ENCODE measurements at regions not wholly inside any gene's neighbourhood (a gene's known extent, or its start where the extent isn't known, plus 50 kb on each side); places are given as distances from the start of the nearest gene placed in this dataset.
"Not testable (repeated sequence)": the region's sequence is repeated elsewhere in the genome, so short reads cannot be mapped to it uniquely, and the experiment has no call there.

DNA sequence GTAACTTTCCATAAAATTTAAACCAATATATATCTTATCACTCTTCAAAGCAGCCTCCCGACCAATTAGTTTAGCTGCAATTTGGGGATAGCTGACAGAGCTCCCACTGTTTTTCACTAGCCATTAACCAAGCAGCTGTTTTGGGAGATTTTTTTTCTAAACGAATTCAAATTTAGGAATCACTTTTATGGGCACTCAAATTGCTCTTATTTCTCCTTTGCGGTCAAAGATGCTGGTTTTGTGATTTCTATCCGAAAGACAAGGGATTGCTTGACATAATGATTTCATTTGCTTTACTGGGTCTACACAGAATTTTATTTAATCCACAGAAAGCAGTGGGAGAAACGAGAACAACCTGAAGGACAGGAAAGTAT lies 505.7 kb upstream of the IL12A start:
- DNase-seq = no peak

DNA sequence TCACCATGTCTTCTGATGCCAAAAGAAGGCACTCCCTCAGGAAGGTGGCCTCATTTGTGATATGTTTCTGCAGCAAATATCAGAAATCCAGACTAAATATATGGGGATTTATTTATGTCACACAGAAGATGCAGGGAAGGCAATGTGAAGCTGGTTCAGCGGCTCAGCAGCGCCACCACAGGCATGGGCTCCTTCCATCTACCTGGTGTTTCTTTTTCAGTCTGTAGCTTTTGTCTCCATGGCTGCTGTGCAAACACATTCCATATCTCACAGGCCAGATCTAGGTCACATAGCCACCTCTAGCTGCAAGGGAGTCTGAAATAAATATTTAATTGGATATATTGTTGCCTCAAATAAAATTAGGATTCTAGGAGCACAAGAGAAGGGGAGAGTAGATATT lies 502.1 kb upstream of the IL12A start:
- DNase-seq = no peak

DNA sequence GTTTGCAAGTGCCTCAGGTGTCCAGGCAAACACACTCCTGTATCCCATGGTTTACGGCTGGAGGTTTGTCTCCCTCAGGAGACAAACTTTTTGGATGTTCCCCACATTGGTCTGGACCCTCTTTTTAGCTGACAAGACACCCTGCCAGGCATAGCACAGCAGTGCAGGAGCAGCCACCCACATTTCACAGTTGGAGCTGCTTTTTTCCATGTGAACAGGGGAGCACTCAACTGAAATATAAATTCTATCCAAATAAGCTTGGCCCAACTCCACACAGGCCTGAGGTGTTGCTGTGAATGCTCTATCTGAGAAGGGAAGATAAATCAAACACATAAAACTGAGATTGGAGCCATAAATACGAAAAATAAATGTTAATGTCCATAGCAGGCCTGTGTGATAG lies 501.3 kb upstream of the IL12A start:
- no peak for DNase-seq

DNA sequence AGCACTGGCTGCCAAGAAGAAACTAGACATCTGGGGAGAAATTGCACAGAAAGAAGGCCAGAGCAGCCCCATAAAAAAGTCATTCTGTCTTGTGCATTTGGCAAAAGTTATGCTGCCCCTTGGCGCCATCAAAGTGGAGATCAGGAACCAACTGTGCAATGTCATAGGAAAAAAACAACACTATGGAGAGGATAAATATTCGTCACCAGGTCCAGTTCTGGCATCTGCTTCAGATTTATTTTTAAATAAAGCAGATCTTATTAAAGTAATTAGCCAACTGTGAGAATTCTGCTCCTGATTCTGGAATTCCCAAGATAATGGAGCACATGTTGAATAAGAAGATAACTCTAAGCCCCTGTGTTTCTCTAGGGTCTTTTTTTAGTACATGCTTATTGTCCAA lies 500.0 kb upstream of the IL12A start:
- no peak for DNase-seq

DNA sequence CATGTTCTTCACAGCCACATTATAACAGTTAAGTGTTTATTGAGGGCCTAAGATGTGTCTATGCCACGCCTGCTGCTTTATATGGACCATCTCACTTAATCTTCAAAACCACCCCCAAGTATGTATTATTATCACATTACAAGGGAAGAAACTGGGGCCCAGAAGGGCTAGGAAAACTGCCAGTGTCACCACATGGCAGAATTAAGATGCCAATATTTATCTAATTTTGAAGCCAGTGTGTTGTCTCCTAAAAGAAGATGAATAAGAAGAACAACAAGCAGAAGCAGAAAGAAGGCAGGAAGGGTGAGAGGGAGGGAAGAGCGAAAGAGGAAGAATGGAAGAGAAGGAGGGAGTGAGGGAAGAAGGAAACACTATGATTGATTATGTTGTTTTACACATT lies 491.3 kb upstream of the IL12A start:
- no peak for DNase-seq

DNA sequence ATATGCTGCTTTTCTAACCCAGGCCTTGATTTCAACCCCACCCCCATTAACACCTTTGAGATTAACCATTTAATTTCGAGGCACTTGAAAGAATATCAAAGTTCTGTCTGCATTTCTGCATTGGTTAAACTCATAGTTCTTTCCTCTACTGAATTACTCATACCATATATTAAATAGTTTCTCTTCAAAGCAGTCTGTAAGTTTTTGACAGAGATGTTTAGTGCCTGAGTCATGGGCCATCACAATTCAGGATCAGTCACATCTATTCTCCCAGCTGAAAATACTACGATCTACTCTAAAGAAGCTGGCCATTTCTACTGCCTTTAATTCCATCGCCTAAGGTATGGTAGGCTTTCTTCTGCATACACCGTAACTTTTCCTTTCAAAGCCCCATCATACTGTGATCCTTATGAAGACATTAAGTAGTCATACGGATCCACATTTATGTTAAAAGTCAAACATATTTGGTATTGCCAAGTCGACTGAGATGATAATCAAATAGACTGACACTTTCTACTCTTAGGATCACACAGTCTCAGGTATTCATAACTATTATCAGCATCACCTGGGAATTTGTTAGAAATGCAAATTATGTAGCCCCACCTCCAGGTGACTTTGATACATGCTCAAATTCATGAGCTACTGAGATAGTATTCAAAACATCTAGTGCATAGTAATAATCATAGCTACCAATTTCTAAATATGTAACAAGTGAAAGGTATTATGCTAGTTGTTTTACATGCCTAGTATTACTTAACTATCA lies 489.4 kb upstream of the IL12A start:
- DNase-seq = no peak

DNA sequence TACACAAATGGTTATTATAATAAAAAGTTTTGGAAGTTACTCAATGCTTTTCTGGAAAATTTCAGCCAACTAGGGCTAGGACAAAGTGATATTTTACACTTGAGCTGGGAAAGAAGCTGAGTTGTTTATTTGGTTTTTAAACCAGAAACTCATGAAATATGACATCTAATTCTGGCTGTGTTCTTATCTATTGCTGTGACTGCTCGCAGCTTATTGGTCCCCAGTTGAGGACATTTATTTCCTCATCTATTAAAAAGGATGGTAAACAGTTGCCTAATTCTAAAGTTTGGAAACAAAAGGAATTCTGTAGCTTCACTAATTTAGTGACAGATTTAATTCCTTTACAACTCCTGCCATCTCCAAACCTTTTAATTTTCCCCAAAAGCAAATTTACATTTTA lies 487.6 kb upstream of the IL12A start:
- DNase-seq = no peak

DNA sequence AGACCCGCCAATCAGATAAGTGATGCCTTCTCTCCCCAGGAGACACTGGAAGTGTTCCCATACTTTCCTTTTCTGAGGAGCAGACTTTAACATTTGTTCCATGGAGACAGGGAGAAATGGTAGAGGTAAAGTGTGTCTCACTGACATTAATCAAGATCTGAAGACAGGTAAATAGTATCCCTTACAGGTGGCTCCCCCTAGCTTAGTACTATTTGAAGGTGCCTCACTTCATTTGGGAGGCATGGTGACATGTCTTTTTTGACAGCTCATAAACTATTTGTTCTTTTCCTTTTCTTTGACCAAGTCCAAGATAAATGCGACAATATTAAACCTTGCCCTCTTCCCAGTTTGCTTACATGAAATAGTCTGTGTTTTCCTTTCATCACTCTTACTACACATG lies 485.6 kb upstream of the IL12A start:
- DNase-seq = no peak

DNA sequence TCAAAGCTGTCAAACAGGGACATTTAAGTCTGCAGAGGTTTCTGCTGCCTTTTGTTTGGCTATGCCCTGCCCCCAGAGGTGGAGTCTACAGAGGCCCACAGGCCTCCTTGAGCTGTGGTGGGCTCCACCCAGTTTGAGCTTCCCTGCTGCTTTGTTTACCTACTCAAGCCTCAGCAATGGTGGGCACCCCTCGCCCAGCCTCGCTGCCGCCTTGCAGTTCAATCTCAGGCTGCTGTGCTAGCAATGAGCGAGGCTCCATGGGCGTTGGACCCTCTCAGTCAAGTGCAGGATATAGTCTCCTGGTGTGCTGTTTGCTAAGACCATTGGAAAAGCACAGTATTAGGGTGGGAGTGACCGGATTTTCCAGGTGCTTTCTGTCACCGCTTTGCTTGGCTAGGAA lies 477.6 kb upstream of the IL12A start:
- not testable (repeated sequence) for DNase-seq

DNA sequence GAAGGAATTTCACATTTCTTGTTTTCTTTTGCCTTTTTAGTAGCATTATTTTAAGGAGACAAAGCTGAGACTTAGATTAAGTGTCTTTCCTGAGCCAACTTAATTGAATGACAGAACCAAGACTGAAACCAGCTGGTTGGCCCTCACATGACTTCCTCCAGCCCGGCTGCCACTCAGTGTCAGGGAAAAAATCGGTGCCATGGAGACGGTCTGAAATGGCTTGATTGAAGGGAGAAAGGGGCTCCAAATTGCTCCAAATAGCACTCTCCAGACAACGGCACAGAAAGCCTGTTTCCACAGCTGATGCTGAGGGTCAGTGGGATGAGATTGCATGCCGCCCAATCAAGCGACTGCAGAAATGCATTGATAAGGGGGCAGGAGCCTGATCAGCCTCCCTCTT lies 475.2 kb upstream of the IL12A start:
- DNase-seq = no peak

DNA sequence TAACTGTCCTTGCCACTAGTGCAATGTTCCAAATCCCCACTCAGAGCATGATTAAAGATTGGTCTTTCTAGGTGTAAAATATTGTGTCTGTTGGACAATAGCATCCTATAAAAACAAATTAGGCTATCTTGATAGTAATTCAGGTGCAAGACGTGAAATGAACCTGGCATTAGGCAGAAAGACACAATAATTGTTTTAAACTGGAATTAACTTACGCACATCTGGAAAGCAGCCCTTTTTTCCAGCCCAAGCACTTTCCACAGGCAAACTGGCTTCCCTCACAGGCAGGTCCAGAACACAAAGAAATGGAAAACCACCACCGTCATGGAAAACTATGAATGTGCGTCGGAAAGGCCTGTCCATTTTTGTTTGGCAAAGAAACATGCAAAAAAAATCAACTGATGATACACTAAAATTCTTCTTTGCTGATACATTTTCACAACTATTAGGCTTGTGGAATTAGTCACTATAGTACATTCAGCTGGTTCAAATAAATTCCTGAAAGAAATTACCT lies 474.7 kb upstream of the IL12A start:
- DNase-seq = no peak

DNA sequence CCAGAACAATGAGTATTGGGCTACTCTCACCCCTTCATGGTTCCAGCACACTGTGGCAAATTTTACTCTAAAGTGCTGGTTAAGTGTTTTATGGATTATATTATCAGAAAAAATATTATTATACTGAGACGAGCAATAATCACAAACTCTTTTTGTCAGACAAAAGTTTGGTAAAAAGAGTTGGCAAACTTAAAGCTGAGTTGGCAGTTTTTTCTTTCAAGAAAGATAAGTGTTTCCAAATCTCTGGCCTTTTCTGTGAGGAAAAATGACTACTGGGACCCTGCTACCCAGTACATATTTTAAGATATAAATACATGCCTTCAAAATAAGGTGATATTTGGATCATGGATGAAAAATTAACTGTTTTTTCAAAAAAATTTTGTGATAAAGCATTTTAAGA lies 471.5 kb upstream of the IL12A start:
- DNase-seq = no peak

DNA sequence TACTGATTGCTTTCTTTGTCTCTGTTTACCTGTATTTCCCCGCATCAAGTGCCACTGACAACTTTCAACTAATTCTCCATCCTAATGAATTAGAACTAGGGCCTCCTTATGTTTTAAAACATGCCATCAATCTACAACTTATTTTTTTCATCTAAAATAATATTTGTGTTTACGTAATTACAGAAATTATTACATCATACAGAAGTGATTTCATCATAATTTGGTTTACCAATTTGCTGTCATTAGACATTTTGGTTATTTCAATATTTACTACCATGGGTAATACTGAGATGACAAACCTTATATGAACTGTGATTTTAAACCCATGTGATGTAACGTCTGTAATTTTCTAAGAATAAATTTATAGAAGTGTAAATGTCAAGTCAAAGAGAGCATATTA lies 468.0 kb upstream of the IL12A start:
- no peak for DNase-seq

DNA sequence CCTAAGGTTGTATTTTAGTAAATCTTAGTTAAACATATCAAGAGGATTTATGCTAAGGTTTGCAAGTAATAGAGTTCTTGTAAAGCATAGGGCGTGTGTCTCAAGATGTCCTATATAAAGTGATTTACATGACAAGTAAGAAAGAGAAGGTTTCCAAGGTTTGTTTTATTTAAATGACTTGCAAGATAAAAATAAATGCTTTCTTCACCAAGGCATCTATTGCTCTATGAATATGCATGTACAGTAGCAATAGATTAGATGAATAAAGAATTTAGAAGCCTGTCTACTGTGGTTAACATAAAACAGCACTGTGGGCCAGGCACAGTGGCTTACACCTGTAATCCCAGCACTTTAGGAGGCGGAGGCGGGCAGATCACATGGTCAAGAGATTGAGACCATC lies 466.4 kb upstream of the IL12A start:
- no peak for DNase-seq

DNA sequence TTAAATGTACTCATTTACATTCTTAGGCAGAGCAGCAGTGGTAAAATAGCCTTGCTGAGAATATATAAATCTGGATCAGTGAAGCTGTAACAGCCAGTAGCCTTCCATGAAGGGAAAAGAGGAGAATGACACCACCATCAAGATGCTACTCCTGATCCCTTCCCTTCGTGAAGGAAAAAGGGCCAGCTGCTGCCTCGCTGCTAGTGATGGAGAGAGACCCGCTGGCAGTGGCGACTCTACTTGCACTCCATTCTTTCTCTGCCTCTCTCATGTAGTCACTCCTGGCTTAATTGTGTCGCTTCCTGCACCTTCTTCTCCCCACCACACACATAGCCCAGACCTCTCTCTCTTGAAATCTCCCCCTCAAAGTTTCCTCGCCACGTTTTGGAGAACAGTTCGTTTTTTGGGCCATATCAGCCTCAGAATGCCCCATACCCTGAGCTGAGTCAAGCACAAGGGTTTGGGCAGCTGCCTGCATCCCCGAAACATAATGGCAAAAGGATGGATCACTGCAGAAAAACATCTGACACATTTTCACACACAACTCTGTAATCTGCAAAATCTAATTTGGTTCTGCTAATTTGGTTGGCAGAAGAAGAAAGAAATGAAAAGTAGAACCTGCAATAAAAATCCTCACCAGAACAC lies 460.3 kb upstream of the IL12A start:
- DNase-seq = no peak

DNA sequence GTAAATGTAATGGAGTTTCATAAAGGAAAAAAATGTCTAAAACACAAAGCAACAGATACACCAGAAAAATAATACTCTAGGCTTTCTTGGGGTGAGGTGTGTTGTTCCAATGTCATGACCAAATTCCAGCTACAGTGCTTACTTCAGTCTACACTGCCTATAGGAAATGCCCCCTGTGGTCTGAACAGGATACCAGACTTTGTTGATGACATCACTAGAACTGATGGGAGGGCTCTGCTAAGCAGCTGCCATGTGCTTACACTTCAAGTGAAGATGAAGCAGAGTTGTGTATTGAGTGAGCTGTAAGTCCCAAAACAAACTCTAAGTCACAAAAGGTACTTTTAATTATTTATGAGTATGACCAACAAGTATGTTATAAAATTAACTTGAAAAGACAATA lies 456.1 kb upstream of the IL12A start:
- no peak for DNase-seq

DNA sequence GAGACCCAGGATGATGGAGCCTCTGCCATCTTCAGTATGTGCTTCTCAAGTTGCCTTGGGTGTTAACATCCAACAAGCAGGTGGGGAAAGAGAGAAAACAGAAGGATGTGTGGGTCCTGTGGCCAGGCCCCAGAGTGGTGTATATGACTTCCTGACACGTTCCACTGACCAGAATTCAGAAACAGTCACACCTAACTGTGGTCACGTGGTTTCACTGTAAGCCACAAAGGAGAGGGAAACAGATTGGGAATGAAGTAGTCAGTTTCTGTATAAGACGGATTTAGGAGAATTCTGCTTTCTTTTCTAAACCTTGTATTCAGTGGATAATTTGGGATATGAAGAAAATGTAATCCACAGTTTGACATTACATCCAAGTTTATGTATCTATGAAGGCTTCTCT lies 454.1 kb upstream of the IL12A start:
- no peak for DNase-seq

DNA sequence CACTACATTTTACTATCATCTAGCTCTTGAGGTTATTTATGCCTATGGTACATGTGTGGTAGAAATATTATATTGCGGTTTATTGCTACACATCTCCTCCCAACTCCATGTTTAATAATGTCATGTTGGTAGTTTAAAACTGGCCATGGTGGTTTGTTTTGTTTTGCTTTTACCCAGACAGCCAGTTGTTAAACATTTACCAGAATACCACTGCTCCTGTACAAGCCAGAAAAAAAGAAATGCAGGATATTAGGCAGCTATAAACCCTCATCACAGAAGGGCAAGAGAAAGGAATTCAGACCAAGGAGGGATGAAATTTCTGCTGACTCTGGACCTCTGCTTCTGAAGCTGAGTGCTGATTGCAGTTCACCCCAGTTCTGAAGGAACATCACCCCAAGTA lies 451.8 kb upstream of the IL12A start:
- no peak for DNase-seq

DNA sequence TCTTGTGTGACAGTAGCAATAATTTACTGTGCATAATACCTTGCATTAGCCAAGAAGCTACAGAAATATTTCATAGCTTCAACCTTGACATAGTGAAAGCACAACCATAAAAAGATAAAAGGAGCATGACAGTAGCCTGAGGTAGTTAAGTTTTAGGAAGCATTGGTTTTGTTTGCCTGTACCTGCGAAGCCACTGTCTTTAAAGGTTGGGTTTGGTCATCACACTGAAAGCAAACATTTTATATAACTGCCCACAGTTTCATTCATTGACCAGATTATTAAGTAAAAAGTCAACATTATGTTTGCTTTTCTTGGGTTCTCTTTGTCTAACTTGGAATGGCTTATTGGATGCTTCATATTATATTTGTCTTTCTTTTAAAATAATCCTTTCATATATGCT lies 450.1 kb upstream of the IL12A start:
- no peak for DNase-seq

DNA sequence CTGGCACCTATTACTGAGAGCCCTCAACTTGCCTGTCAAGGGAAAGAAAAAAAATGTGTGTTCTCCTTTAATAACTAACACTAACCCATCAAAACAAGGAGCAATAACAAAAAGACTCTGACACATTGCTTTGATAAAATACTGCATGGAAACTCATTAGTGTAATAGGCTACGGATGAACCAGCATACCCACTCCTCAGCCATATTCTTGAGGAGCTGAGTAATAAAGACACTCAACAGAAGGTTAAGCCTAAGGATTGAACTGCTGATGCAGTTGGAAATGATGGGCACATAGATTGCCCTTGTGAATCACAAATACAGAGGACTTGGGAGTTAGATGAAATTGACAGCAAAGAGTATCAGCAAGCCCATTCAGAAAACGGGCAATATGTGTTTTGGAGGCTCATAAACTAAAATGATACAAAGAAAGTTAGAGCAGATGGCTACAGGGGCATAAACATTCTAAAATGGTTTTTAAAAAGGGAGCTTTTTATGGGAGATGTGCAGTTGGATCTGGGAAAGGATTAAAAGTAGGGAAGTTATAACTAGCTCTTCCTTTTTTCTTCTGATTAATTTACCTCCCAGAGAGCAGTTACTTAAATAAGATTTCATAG lies 447.6 kb upstream of the IL12A start:
- DNase-seq = no peak

DNA sequence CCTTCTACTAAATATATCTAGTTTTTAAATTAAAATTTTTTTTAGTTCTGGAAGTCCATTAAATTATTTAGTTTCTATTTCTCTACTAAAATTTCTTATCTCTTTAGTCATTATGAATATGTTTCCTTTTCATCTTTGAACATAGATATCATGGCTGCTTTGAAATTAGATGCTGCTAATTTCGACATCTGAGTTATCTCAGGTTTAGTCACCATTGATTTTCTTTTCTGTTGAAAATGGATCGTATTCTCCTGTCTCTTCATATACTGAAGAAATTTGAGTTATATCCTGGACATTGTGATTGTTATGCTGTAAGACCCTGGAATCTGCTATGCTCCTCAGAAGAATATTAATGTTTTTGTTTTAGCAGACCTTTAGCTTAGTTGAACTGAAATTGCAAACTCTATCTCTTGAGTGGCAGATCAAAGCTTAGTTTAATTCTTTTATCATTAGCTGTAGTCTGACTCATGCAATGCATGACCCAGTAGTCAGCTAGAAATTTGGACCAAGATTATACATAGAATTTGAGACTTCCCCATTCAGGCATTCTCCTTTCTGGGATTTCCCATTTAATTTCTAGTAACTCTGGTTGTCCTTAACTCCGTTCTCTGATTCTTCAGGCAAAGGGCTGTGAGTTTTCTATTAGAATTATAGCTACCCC lies 439.8 kb upstream of the IL12A start:
- DNase-seq = no peak

DNA sequence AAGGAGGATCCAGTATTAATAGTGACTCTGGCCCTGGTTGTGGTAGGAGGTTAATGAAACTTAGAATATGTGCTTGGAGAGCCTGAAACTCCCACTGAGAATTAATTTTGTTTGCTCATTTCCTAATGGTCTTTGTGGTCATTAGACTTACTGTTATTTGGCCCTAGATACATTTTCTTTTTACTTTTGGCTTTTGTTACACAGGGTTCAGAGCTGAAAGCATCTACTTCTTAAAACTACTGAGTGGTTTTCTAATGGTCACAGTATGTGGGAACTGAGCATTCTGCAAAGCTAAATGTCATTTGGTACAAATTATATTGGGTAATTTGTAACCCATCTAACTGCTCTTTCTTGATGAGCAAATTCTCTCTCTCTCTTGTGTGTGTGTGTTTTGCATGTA lies 433.4 kb upstream of the IL12A start:
- no peak for DNase-seq

DNA sequence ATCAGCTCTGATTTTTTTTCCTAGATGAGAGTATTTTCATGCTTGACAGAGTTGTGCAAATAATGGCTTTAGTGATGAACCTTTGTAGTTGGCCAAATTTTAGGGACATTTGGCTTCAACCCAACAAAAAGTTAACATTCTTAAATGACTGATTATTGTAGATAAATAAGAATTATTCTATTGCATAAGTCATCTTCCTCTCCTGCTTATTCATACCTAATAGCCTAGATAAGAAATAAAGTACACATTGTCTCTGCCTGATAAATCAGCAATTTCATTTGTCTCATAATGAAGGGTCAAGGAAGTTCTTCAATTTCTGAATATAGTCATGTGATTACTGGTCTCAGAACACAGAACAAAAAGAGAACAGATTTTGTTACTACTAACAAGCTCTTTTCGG lies 428.9 kb upstream of the IL12A start:
- DNase-seq = no peak
